Mucosa of rectum (tissue), 2 donors: ENCODE measurements at regions not wholly inside any gene's neighbourhood (a gene's known extent, or its start where the extent isn't known, plus 50 kb on each side); places are given as distances from the start of the nearest gene placed in this dataset.
"Not testable (repeated sequence)": the region's sequence is repeated elsewhere in the genome, so short reads cannot be mapped to it uniquely, and the experiment has no call there.

Source experiments
- H3K27ac ChIP-seq, 2 donors: one replicate each; pipeline ENCODE4 v1.7.0; 2013; ENCODE audit warnings: inconsistent platforms in 2 of 2, low read depth in 2 of 2, low read length in 2 of 2
- H3K27me3 ChIP-seq, 2 donors: one replicate each; pipeline ENCODE4 v1.7.0; 2013; ENCODE audit warnings: low read length in 2 of 2; ENCODE audit not compliant: control insufficient read depth in 2 of 2, insufficient read depth in 2 of 2
- H3K36me3 ChIP-seq, 2 donors: one replicate each; pipeline ENCODE4 v1.7.0; 2013; ENCODE audit warnings: low read length in 2 of 2; ENCODE audit not compliant: control insufficient read depth in 2 of 2, insufficient read depth in 2 of 2
- H3K4me1 ChIP-seq, 2 donors: one replicate each; pipeline ENCODE4 v1.7.0; 2013; ENCODE audit warnings: low read length in 2 of 2, mild to moderate bottlenecking in 1 of 2; ENCODE audit not compliant: control insufficient read depth in 2 of 2, insufficient read depth in 2 of 2
- H3K4me3 ChIP-seq, 2 donors: one replicate each; pipeline ENCODE4 v1.7.0; 2013; ENCODE audit warnings: low read length in 2 of 2
- H3K9ac ChIP-seq, 2 donors: one replicate each; pipeline ENCODE4 v1.7.0; 2013; ENCODE audit warnings: low read length in 2 of 2, low read depth in 1 of 2, mild to moderate bottlenecking in 1 of 2
- H3K9me3 ChIP-seq, 2 donors: one replicate each; pipeline ENCODE4 v1.7.0; 2013; ENCODE audit warnings: low read length in 2 of 2; ENCODE audit not compliant: control insufficient read depth in 2 of 2
- donor health status: healthy.
- donor health status: Normal muscosa, but diverticular disease.

DNA sequence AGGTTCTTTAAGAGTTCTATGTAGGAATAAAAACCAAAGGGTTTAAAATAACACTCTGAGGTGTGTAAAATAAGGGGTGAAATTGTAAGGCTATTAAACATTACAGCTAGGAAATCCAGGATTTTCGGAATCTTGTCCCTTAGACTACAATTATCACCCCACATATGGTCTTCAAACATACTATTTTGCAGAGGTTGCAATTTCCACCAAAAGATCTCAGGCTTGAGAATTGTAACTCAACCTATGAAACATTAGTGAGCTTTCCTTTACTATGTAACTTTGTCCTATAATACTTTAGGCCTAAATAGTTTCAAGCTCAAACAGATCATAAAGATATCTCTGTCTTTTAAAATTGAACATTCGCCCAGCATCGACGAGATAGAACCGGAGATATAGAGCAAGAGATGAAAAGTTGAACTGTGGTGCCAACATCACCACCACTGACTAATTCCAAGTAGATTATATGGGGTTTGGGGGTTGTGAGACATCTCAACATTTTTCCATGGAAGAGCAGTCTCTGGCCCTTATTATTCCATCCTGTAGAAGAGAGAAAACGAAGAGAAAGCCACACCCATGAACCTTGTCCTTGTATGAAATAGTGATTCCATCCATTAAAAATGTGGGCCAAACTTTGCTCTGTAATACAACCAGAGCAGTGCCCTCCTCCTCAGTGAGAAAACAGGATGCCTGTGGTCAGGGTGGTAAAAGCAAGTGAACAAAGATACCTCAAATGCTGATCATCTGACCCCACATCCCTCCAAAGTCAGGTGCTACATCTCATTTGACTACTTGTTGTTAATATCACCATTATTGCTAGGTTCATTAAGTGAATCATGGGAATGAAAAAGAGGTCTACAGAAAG is 284.5 kb upstream of the GJE1 start:
- no peak overlapping the region for H3K4me3 ChIP-seq
- H3K9ac ChIP-seq = no peak overlapping the region
- H3K27me3 ChIP-seq = no peaks in the 10 kb centered on the region
- H3K36me3 ChIP-seq = no peaks in the 10 kb centered on the region
- H3K9me3 ChIP-seq = no peaks in the 10 kb centered on the region
- H3K4me1 ChIP-seq = no peaks in the 10 kb centered on the region
- H3K27ac ChIP-seq = no peak overlapping the region

DNA sequence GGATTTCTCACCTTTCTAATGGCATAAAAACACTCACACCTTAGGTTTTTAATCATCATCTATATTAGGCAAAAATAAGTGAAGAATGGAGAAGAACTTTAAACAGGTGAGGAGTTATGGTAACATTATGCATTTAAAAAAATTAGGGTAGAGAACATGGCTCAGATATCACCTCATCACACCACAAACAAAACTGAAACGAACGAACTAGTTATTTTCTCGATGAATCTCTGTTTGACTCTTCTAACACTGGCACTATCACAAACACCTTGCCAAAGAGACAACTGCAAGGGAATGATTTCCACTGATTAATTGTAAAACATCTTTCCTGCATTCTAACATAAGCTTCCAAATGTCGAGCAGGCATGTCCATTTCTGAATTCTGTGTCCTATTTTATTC is 286.1 kb upstream of the GJE1 start:
- no peaks in the 10 kb centered on the region for H3K4me1 ChIP-seq
- no peaks in the 10 kb centered on the region for H3K36me3 ChIP-seq
- H3K9ac ChIP-seq = no peak overlapping the region
- no peaks in the 10 kb centered on the region for H3K27me3 ChIP-seq
- no peak overlapping the region for H3K4me3 ChIP-seq
- no peak overlapping the region for H3K27ac ChIP-seq
- H3K9me3 ChIP-seq = no peaks in the 10 kb centered on the region

DNA sequence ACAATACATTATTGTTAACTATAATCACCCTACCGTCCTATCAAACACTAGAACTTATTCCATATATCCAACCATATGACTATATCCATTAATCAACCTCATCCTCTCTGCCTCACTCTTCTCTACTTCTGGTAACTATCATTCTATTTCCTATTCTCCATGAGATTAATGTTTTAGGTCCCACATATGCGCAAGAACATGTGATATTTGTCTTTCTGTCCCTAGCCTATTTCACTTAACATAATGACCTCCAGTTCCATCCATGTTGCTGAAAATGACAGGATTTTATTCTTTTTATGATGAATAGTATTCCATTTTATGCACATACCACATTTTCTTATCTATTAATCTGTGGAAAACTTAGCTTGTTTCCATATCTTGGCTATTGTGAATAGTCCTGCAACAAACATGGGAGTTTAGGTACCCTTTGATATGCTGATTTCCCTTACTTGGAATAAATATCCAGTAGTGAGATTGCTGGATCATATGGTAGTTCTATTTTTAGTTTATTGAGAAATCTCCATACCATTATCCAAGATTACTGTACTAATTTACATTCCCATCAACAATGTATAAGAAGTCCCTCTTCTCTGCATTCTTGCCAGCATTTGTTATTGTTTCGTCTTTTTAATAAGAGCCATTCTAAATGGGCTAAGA is 289.4 kb upstream of the GJE1 start:
- Histone ChIP-seq H3K9ac (no peak overlapping the region), H3K9me3 (no peaks in the 10 kb centered on the region), H3K4me1 (no peaks in the 10 kb centered on the region), H3K27ac (no peak overlapping the region), H3K4me3 (no peak overlapping the region), H3K36me3 (no peaks in the 10 kb centered on the region), H3K27me3 (no peaks in the 10 kb centered on the region)

DNA sequence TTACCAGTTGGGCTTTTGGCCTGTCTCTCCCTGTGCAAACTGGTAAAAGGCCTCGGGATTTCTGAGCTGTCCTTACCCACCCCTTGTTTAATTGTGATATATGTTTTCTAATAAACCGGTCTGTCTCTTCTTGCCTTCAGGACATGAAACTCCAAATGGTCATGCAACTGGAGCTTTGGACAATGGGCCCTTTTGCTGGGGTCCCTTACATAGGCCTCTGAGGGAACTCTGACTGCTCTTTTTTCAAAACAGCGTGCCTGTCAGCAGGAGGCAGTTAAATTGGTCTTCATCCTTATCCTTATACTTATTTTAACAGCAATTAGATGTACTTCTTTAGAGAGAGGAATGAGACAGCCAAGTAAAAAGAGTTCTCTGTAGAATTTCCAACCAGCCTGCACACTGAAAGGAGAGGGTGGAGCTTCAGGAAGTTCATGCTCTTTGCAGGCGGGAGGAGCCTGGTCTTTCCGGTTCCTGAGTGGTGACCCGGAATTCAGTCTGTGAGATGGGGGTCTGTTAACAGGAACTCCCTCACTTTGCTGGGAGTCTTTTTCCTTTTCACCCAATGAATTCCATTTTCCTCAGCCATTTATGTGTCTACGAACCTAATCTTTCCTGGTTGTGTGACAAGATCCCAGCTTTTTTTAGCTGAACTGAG is 299.6 kb upstream of the GJE1 start:
- H3K4me3 ChIP-seq = no peak overlapping the region
- H3K9ac ChIP-seq = no peak overlapping the region
- H3K36me3 ChIP-seq = no peaks in the 10 kb centered on the region

DNA sequence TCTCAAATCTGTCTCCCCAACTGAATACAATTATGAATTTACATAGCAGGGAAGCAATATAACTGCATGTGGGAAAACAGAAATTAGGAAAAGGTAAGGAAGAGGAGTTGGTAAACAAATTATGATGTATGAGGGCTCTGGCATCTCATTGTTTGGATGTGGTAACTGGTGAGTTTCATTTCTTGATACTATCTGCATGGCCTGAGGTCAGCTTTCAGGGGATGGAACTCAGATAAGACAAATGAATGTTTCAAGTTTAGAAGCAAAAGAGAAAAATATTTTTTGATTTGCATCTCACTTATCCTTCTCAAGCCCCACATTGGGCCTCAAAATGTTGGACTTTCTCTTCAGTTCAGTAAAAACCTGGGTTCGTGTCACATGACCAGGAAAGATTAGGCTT is 302.2 kb upstream of the GJE1 start:
- Histone ChIP-seq H3K9me3 (no peaks in the 10 kb centered on the region), H3K27ac (no peak overlapping the region), H3K36me3 (no peaks in the 10 kb centered on the region), H3K4me1 (no peaks in the 10 kb centered on the region), H3K9ac (no peak overlapping the region), H3K27me3 (no peaks in the 10 kb centered on the region), H3K4me3 (no peak overlapping the region)

More for the DNA sequence above, 299.6 kb upstream of the GJE1 start:
- Histone ChIP-seq H3K4me1 (no peaks in the 10 kb centered on the region), H3K27ac (no peak overlapping the region), H3K27me3 (no peaks in the 10 kb centered on the region), H3K9me3 (no peaks in the 10 kb centered on the region)

DNA sequence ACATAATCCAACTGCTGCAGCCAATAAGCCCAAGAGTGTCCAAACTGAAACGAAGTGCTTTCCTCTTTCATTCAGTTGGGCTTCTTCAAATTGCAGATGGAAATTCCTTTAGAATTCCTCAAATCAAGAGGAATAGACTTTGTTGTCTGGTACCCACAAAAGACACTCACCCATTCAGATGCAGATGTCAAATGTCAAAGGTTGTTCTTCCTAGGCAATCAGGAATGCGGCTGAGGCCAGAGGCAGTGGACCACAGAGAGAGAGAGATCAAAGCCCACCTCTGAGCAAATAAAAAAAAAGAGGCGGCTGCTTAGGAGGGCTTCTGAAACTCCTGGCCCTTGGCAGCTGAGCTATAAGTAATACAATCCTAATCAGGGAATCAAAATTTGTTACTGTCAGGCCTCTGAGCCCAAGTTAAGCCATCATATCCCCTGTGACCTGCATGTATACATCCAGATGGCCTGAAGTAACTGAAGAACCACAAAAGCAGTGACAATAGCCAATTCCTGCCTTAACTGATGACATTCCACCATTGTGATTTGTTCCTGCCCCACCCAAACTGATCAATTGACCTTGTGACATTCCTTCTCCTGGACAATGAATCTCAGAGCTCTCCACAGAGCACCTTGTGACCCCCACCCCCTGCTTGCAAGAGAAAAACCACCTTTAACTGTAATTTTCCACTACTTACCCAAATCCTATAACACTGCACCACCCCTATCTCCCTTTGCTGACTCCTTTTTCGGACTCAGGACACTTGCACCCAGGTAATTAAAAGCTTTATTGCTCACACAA is 303.0 kb upstream of the GJE1 start:
- Histone ChIP-seq H3K27ac (no peak overlapping the region), H3K4me1 (no peaks in the 10 kb centered on the region), H3K9me3 (no peaks in the 10 kb centered on the region), H3K27me3 (no peaks in the 10 kb centered on the region), H3K4me3 (no peak overlapping the region), H3K36me3 (no peaks in the 10 kb centered on the region), H3K9ac (no peak overlapping the region)

DNA sequence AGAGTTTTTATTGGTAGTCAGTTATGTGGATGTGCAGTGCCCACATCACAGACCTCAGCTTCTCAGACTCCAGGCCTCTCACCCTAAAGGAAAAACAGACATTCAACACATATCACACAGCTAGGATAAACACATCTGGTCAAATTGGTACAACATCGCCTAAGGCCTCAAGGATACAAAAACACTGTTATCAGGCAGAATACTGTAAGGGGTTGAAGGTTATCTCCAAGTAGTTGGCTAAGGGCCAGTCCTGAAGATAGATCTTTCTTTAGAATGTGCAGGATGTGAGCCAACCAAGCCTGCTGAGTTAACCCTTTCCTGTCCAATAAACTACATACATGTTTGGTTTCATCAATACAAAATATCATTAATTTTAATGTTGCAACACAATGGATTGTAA is 308.4 kb upstream of the GJE1 start:
- Histone ChIP-seq H3K27ac (no peak overlapping the region), H3K9ac (no peak overlapping the region), H3K27me3 (no peaks in the 10 kb centered on the region), H3K36me3 (no peaks in the 10 kb centered on the region), H3K4me3 (no peak overlapping the region), H3K4me1 (no peaks in the 10 kb centered on the region), H3K9me3 (no peaks in the 10 kb centered on the region)

DNA sequence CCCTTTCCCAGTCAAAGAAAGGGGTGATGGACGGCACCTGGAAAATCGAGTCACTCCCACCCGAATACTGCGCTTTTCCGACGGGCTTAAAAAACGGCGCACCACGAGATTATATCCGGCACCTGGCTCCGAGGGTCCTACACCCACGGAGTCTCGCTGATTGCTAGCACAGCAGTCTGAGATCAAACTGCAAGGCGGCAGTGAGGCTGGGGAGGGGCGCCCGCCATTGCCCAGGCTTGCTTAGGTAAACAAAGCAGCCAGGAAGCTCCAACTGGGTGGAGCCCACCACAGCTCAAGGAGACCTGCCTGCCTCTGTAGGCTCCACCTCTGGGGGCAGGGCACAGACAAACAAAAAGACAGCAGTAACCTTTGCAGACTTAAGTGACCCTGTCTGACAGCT is 317.7 kb upstream of the GJE1 start:
- H3K27ac ChIP-seq, H3K9ac ChIP-seq, H3K27me3 ChIP-seq, H3K4me3 ChIP-seq, H3K36me3 ChIP-seq, H3K9me3 ChIP-seq, H3K4me1 ChIP-seq: not testable (repeated sequence)

DNA sequence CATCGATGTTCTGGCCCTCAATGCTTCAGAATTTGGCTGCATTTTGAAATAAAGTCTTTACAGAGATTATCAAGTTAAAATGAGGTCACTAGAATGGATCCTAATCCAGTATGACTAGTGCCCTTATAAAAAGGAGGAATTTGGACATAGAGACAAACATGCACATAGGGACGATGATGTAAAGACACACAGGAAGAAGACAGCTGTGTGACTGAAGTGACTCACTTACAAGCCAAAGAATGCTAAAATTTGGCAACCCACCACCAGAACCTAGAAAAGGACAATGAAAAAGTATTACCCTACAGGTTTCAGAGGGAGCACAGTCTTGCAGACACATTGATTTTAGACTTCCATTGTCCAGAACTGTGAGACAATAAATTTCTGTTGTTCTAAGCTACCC is 322.8 kb upstream of the GJE1 start:
- H3K27ac ChIP-seq = no peak overlapping the region
- no peaks in the 10 kb centered on the region for H3K27me3 ChIP-seq
- H3K36me3 ChIP-seq = no peaks in the 10 kb centered on the region
- H3K4me1 ChIP-seq = no peaks in the 10 kb centered on the region
- H3K4me3 ChIP-seq = no peak overlapping the region
- H3K9me3 ChIP-seq = no peaks in the 10 kb centered on the region
- no peak overlapping the region for H3K9ac ChIP-seq

DNA sequence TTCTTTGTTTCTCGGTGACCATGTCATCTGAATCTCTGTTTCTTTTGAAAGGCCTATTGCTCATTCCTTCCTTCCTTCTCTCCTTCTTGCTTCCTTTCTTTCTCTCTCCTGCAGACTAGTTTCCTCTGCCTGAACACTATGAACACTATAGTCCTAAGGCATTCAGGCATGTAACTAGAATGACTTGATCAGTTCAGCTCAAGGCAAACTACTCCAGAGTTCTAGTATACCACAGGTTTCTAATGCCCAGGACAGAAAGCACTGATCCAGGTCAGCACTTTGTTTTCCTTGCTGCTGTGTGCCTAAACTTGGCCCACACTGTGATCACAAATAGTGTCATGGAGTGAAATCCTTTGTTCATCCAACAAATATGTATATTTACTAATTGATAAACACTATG is 324.1 kb upstream of the GJE1 start:
- Histone ChIP-seq H3K4me3 (no peak overlapping the region), H3K9ac (no peak overlapping the region), H3K36me3 (no peaks in the 10 kb centered on the region), H3K9me3 (no peaks in the 10 kb centered on the region), H3K27ac (no peak overlapping the region), H3K4me1 (no peaks in the 10 kb centered on the region), H3K27me3 (no peaks in the 10 kb centered on the region)
